ENCODE measurements at regions not wholly inside any gene's neighbourhood (a gene's known extent, or its start where the extent isn't known, plus 50 kb on each side); places are given as distances from the start of the nearest gene placed in this dataset.

DNA sequence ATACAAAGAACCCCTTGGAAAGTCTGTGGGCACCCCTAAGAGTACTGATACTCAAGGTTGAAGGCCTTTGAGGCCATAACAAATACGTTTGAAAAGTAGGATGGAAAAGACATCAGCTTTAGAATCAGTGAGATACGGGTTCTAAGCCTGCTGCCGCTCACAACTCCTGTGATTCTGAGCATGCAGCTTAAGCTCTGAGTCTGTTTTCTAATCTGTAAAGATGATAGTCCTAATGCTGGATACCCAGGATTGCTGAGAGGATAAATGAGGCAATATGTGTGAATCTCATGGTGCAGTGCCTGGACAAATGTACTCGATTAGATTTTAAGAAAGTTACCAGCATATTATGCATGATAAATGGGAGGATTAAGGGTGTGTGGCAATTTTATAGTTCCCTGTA lies 321.0 kb upstream of the HSF2 start:
- no peak for DNase-seq

DNA sequence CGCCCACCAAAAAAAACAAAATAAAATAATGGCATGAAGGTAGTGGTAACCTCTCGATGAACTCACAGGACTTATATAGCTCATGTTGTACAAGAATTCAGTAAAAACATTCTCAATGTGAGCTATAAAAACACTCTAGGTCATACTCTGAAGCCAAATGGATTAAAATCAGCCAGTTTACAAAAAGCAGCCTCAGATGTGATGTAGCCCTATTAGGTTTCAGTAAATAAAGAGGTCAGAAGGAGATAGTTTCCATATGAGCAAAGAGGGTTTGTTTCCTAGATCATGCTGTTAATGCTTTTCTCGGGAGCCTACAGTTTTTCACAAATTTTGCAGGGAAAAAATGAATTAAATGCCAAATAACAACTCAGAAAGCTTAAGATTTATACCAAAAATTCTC lies 319.5 kb upstream of the HSF2 start:
- no peak for DNase-seq

DNA sequence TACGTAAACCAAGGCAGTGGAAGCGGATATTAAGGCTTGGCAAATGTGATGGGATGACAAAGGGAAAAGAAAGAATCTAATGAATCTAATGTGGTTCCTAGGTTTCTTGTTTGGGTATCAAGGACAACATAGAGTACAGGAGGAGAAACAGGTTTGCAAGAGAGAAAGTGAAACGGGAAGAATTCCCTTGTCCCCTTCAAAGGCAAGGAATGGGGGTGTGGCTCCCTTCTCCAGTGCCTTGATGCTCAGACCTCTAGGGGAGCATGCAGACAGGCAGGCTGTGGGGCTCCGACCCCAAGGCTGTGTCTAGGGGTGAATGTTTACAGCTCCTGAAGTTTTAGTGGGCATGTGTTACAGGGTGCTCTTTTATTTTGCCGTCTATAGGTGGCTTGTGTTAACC lies 317.5 kb upstream of the HSF2 start:
- no peak for DNase-seq

DNA sequence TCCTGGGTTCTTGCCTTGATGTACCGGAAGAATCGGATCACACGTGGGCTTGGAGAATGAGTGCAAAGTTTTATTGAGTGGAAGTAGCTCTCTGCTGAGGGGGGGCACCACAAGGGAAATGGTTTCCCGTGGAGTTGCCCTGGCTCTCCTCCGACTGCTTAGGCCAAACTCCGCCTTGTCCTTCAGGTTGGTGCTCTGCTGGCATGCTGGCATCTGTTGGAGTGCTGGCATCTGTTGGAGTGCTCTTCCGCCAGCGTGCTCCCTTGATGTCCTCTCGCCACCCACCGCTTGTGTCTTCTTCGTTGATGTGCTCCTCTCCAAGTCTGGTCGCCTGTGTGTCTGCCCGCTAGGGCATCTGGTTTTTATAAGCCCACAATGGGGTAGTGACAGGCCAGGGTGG lies 317.1 kb upstream of the HSF2 start:
- no peak for DNase-seq

DNA sequence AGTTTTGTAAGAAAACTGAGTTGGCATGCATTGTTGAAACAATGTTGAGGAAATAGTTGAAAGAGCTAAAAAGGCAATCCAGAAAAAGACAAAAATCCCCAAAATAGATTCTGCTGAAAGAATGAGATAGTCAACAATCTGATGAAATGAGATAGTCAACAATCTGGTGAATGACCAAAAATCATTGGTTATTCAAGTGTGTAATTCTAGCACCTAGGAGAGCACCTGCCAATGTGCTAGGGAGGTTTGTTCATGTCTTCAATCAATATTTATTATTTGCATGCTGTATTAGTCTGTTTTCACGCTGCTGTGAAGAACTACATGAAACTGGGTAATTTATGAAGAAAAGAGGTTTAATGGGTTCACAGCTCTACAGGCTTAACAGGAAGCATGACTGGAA lies 307.1 kb upstream of the HSF2 start:
- DNase-seq: no peak

DNA sequence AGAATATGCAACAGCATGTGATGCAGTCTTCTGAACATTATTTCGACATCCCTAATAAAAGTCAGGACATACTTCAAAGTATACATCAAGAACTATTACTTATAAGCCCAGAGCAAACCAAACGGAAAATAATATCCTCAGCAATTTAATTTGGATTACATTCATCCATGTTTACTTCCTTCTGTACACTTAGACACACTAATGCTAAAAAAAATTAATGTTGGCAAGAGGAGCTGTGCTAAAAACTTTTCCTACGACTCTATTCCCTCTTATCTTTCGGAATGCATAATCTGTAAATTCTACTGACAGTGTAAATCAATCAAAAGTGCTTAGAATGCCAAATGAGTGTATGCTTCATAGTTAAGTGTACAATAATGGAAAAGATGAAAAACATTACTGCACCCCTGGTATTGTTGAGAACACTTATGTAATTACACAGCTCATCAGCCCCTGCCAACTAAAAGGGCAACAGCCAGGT lies 301.2 kb upstream of the HSF2 start:
- DNase-seq: no peak

DNA sequence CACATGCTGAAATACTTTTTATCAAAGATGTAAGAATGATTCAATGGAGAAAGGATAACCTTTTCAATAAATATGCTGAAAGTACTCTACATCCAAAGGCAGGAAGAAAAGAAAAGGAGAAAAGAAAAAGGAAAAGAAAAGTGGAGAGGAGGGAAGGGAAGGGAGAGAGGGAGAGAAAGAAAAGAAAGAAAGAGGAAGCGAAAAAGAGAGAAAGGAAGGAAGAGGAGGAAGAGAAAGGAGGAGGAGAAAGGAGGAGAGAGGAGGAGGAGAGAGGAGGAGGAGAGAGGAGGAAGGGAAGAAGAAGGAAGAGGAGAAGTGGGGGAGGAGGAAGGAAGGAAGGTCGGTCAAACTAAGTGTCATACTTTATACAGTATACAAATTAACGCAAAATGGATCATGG lies 297.4 kb upstream of the HSF2 start:
- no peak for DNase-seq

DNA sequence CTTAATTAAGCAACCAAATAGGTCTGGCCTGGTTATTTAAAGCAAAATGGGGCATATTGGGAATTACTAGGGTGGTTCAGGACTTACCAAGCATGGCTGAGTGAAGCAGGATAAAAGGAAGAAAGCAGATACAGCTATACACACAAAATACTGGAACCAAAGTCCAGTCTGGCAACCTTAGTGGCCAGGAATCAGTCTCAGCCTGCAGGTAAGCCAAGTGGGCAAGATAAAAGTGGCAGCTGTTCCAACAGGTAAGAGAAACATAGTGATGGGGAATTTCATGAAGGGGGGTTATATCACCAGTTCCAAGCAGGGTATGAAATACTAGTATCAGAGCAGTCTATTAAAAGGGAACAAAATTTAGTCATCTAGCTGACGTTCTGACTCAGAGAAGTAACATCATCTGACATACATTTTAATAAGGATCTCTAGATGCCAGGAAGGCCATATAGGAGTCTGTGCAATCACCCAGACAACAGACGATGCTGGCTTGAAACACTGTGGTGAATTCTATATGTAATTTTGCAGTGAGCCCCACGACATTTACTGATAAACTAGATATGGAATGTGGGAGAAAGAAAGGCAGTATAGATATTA lies 292.1 kb upstream of the HSF2 start:
- no peak for DNase-seq

DNA sequence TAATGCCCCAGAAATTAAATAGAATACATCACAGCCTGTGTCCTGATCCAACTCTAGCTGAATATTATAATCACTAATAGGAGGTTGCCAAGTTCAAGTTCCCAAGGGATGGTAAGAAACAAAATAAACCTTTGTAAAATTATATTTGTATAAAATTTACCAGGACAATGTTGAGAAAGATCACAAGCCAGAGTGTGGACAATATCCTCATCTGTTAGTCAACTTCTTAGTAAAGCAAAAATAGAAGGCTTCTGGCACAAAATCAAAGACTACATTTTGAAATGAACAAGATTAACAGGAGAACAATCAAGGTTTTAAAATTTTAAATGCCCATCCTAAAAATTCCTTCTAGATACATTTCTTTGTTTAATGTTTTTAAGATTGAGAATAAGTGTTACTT lies 290.4 kb upstream of the HSF2 start:
- DNase-seq: no peak

DNA sequence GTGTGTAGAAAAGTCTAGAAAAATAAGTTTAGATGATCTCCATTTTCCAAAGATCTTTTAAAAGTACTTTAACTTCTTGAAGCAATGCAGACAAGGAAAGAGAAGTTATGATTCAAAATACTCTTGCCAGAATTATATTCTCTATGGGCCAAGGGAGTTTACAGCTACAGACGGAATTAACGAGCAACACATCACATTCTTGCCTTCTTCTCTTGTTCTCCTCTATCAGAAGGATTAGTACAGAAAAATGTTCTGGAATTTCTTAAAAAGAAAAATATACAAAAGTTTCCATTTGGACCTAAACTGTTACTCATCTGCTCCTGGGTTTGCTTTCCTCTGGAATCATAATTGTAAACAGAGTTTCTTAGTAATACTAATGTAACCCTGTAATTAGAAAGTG lies 284.7 kb upstream of the HSF2 start:
- no peak for DNase-seq

DNA sequence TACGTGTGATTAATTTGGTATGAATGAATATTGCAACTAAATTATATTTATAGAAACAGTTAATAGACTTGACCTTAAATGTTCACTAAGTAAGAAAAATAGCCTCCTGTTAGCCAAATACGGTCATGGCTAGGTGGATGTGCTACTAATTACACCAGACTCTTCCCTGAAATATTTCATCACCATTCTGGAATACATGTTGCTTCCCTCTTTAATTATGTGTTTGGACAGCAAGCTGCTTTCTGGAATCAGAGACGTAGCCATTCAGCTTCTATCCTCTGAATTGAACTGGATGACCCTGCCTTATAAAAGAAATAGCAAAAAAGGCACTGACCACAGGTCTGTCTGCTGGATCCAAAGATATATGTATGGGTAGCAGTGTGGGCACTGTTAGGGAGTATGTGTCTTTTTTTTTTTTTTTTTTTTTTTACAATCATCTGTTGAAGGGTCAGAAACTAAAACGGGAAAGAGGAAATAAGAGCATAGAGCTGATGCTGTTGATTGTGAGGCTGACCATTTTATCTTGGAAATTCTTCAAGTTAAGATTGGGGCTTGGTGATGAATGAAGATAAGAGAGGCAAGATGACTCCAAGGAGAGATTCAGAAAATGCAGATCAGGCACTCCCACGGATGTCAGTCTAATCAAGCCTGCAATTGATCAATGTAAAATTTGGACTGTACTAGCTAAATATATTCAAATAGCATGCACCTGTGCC lies 283.2 kb upstream of the HSF2 start:
- DNase-seq: no peak

DNA sequence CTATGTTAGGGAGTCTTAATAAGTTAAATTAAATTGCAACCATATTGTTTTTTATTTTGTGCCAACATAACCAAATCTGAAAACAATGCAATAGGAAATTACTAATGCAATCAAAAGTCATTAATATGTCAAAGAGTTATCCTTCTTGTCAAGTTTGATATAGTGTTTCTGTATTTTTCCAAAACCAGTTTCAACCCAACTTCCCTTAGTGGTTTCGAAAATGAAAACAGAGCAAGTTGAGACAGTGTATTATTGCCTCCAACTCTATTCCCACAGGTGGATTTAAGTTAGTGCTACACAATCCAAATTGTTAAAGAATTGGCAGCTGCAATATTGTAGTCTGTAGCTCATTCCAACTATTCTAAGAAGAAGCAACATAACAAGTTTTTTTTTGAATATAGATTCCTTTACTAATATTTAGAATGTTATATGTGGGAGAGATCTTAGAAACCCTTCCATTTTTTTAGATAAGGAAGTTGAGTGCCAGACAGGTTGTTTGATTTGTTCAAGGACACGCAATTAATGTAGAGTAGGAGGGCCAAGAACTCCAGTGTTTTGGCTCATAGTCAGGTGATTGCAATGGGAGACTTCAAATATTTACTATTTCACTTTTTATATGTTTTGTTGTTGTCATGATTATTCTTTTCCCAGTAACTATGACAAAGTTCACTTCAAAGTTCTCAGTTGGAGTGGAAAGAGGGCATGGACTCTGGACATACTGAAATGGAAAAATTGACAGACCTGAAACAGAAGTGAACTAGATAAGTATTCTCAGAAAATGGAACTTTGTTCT lies 282.4 kb upstream of the HSF2 start:
- no peak for DNase-seq

DNA sequence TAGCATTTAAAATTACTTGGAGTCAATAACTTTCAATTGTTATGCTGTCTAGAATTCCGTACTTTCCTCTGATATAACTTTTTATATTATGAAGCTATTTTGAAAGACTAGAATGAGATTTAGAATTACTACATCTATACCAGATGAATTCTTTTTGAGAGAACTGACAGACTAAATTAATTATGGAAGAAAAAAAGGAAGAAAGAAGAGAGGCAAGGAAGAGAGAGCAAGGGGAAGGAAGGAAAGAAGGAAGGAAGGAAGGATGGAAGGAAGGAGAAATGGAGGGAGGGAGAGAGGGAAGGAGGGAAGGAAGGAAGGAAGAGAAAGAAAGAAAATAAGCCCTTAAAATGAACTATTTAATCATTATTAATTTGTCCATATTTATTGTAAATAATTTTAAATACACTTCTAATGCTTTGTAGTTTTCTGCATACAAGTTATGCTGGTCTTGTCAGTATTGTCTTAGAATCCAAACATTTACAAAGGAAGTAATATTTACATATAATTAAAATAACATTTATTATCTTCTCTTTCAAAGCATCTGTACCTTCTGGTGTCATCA lies 280.4 kb upstream of the HSF2 start:
- DNase-seq: no peak

DNA sequence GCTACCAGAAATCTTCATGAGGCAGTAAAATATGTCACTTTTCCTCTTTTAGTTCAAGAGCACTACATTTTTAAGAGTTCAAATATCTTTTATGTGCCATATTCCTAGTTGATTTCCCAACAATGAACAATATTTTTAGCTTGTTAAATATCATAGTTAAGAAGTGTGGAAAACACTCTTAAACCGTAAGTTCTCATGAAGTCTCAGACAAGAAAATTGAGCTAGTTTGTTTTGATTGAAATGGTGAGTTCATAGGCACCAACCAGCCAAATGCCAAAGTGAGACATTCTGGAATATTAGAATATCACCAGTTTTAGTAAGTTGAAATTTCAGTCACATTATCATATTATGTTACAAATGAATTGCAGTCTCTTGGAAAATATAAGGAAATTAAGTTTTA lies 277.2 kb upstream of the HSF2 start:
- DNase-seq: no peak

DNA sequence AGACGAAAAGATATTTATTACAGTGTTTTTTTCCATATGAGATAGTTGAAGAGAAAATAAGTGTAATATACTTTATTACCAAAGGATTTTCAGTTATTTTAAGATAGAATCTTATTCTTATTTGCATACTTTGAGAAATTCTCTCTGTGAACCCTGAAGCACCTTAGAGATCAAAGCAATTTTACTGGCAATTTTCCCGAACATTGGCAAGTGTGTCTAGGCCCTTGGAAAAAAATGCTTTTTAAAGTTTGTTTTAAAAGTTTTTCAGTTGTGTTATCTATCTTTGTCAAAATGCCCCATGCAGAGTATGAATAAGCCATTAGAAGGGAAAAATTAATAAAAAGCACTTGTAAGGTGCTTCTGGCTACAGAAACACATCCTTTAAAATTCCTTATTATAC lies 276.8 kb upstream of the HSF2 start:
- DNase-seq: no peak

DNA sequence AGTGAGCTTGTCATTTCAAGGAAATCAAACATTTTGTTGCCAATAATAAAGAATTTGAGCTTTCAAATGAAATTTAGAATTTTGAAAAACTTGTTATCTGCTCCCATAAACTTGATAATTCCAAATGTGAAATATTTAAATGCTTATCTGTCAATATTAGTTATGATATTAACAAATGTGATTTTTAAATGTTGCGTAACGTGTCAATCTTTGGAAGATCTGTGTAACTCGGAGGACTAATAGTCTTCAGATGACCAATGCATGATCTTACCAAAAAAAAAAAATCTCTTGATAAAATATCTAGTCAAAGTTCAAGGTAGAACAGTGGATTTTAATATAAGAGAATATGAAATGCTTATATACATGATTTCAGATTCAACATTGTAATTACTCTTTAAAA lies 274.5 kb upstream of the HSF2 start:
- no peak for DNase-seq

DNA sequence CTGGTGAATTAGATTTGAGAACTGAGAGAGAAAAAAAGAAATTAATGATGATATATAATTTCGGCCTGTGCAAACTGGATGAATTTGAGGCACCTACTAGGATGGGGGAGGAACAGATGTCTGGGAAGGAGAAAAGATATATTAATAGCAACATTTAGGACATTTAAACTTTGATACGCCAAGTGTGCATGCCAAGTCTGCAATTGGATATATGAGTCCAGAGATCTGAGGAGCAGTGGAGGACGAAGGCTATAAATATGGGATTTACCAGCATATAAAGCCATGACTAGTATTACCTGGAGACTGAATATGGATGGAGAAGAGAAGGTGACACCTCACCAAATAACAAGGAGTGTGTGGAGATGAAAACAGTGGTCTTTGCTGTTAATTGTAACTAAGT lies 272.6 kb upstream of the HSF2 start:
- DNase-seq: no peak

DNA sequence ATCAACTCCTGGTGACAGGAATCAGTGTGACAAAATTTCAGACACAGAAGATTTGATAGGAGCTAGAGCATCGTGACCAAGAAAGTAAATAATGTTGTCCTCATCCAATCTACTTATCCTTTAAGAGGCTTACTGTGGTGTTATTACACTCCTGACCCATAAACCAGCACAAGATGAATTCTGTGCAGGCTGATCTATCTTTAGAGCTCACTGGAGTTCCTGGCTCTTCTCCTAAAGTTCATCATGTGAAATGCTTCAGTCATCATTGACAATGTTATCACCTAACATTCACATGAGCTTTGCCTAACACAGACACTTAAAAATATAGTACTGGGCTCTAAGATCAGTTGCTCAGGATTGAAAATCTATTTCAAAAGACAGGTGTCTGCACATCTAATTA lies 271.0 kb upstream of the HSF2 start:
- DNase-seq: no peak

DNA sequence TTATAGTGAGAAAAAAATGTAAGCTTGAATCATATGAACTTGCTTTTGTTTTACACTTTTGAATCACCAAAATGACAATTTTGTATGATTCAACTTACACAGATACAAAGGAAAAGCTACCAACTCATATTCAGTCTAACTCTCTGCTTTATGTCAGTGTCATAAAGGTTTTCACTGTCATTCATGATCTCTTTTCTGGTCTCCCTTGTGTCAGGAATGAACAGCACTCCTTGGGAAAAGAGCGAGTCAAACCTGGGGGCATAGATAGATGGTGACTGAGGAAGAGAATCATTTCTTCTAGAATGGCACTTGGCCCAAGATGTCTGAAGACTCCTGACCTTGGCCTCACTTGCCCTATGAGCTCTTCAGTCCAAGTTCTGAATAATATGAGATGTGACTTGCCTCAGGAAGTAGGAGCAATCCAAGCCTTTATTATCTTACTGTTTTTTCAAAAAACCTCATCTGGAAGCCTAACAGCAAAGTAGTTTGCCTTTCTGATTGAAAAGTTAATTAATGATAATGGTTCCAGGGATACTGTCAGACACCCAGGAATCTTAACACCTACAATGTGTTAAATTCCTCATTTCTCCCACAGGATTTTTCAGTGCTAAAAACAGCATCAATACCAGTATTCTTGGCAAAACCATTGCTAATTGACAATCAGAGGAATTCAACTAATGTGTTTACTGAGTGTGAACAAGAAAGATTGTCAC lies 270.0 kb upstream of the HSF2 start:
- DNase-seq: no peak

DNA sequence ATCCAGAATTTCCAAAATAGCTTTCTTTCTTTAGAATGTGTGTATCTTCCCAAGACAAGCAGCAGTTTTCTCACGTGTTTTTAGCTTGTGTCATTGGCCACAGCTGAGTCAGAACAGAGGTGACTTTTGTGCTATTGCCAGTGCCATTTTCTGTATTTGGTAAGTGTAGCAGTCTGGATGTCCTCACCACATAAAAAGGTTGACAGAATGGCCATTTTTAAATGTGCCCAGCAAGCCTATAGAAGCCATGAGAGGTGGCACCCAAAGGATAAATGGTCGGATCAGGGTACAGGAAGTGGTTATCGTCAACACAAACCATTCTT lies 269.5 kb upstream of the HSF2 start:
- DNase-seq: no peak

DNA sequence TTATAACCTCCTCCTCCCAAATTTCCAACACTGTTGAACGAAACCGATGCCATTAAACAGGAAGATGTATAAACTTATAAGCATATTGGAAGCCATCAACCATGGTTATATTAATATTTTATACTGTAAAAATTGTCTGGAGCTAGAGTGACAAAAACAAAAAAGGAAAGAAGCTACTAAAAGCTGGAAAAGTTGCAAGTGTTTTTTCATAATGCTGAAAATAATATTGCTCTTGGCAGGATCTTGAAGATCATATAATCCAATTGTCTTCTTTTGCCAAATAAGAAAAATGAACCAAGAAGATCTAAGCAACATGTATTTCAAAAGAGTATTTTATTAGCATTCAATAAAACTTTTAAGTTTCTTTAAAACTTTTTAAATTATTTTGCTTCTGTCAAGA lies 268.9 kb upstream of the HSF2 start:
- DNase-seq: no peak

DNA sequence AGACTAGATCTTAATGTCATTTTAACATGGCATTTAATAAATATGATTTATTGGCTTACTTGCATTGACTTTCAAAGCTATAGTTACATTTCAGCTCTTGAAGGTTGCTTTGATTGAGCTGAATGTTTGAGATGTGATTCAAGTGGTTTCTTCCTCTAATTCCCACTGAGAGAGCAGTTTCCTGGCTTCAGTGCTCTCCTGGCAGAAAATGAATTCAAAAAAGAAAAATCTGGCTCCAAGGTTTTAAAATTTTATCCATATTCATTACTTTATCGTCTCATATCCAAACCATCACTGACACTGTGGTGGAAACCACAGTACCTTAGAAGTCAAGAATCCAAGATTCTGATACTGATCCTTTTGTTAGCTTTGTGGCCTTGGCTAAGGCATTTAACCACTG lies 263.1 kb upstream of the HSF2 start:
- no peak for DNase-seq

DNA sequence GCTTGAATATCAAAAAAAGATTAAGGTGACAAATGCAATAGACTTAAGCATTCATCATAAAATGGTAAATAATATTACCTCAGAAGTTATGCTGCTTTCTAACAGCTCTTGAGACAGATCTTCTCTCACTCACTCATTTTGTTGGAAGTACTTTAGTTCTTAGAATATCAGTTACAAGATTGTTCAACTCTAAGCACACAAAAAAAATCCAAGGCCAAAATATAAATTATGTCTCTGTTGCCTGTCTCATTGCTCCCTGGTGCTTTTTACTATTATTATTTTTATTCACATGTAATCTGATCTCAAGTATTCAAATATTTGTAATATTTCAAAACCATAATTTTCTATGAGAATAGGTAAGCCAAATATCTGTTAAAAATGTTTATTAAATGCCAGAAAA lies 259.4 kb upstream of the HSF2 start:
- no peak for DNase-seq

DNA sequence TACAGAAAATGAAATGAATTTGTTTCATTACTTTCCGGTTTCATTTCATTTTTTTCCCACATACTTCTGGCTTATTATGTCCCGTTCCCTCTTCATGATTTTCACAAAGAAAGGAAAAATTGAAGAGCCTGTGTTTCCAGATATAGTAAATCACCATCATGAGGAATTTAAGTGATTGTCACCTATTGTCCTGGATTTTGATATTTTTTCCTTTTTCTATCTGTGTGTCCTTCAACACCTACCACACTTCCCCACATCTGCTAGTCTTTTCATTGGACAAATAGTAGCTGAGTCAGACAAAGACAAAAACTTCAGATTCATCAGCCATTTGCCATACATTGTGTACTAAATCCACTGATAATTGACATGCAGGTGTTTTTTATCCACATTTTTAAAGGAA lies 258.2 kb upstream of the HSF2 start:
- no peak for DNase-seq

Measured in stimulated activated CD4-positive, alpha-beta T cell treated with anti-CD3 and anti-CD28 coated beads, Interleukin-4, amount 100 ng/mL, for 24 hours (primary cell).